GM23338 (cell line): ENCODE measurements at regions not wholly inside any gene's neighbourhood (a gene's known extent, or its start where the extent isn't known, plus 50 kb on each side); places are given as distances from the start of the nearest gene placed in this dataset.

ENCODE experiments used
- ATAC-seq: fragments of 200-7000 bp; cut with Tn5 transposase; 3 replicates; pipeline ENCODE4 v1.9.1; 2020
- DNase-seq: peaks from one replicate; pipeline ENCODE4 v3.0.0-alpha.2; 2015; ENCODE audit warnings: low spot score
- H2AFZ ChIP-seq: fragments of 200-600 bp; sonication (generic); 2 replicates; pipeline ENCODE4 v1.8.0; 2016; ENCODE audit warnings: antibody characterized with exemption, mild to moderate bottlenecking, moderate library complexity
- H3F3A ChIP-seq: fragments of 200-600 bp; sonication (generic); replicated peaks from 2 replicates; pipeline ENCODE4 v1.8.0; 2017; ENCODE audit warnings: antibody characterized with exemption, mixed run types, low read depth
- H3K27ac ChIP-seq: fragments of 200-600 bp; sonication (generic); 2 replicates; pipeline ENCODE4 v1.6.1; 2016; ENCODE audit warnings: low read depth
- H3K27me3 ChIP-seq: fragments of 200-600 bp; sonication (generic); 2 replicates; pipeline ENCODE4 v1.8.0; 2016; ENCODE audit warnings: mild to moderate bottlenecking, mixed run types, moderate library complexity; ENCODE audit not compliant: insufficient read depth
- H3K36me3 ChIP-seq: fragments of 200-600 bp; sonication (generic); 2 replicates; pipeline ENCODE4 v1.8.0; 2016; ENCODE audit warnings: mild to moderate bottlenecking; ENCODE audit not compliant: insufficient read depth
- H3K4me1 ChIP-seq: fragments of 200-600 bp; sonication (generic); 2 replicates; pipeline ENCODE4 v1.8.0; 2016; ENCODE audit warnings: mild to moderate bottlenecking, moderate library complexity; ENCODE audit not compliant: insufficient read depth
- H3K4me2 ChIP-seq: fragments of 200-600 bp; sonication (generic); 2 replicates; pipeline ENCODE4 v1.7.1; 2017; ENCODE audit warnings: mixed run types
- H3K4me3 ChIP-seq: fragments of 200-600 bp; sonication (generic); 2 replicates; pipeline ENCODE4 v1.6.1; 2016; ENCODE audit warnings: mixed run types
- H3K79me2 ChIP-seq: fragments of 200-600 bp; sonication (generic); replicated peaks from 2 replicates; pipeline ENCODE4 v1.8.0; 2017; ENCODE audit warnings: mild to moderate bottlenecking; ENCODE audit not compliant: insufficient read depth
- H3K9me2 ChIP-seq: fragments of 200-600 bp; sonication (generic); 2 replicates; pipeline ENCODE4 v1.8.0; 2017; ENCODE audit not compliant: insufficient read depth
- H4K20me1 ChIP-seq: fragments of 200-600 bp; sonication (generic); replicated peaks from 2 replicates; pipeline ENCODE4 v1.8.0; 2017; ENCODE audit warnings: mild to moderate bottlenecking; ENCODE audit not compliant: insufficient read depth
- H3K27ac Mint-ChIP-seq: 2 replicates; pipeline ENCODE4 v1.8.0; 2020; ENCODE audit warnings: inconsistent platforms, mild to moderate bottlenecking, moderate library complexity, mixed read lengths
- H3K27me3 Mint-ChIP-seq: 3 replicates; pipeline ENCODE4 v1.8.0; 2022; ENCODE audit warnings: low read depth, mild to moderate bottlenecking, moderate library complexity, mixed read lengths, inconsistent platforms; ENCODE audit not compliant: insufficient read depth, poor library complexity
- H3K36me3 Mint-ChIP-seq: 3 replicates; pipeline ENCODE4 v1.8.0; 2021; ENCODE audit warnings: low read depth, mild to moderate bottlenecking, inconsistent platforms, moderate library complexity, mixed read lengths
- H3K4me1 Mint-ChIP-seq: 3 replicates; pipeline ENCODE4 v1.8.0; 2020; ENCODE audit warnings: mild to moderate bottlenecking, inconsistent platforms, mixed read lengths
- H3K4me3 Mint-ChIP-seq: 3 replicates; pipeline ENCODE4 v1.8.0; 2021; ENCODE audit warnings: moderate library complexity, mild to moderate bottlenecking, inconsistent platforms, mixed read lengths
- H3K9me3 Mint-ChIP-seq: 3 replicates; pipeline ENCODE4 v1.8.0; 2020; ENCODE audit warnings: moderate library complexity, mild to moderate bottlenecking, inconsistent platforms, mixed read lengths
- CREB1 ChIP-seq: fragments of 250-450 bp; sonication (Bioruptor Pico); IDR thresholded peaks from 2 replicates; pipeline ENCODE4 v1.5.0; 2020; ENCODE audit warnings: low read depth, mild to moderate bottlenecking, moderate library complexity
- CTCF ChIP-seq, 2 experiments: fragments of 200-600 bp in 1 of 2; sonication (generic) in 1 of 2; conservative IDR thresholded peaks; 2 replicates each; pipeline versions ENCODE4 v1.5.1 to v1.6.1; 2016 to 2017; ENCODE audit warnings: antibody characterized with exemption in 2 of 2, low read depth in 2 of 2, mild to moderate bottlenecking in 2 of 2, moderate library complexity in 1 of 2
- EZH2 ChIP-seq: fragments of 200-600 bp; sonication (generic); IDR thresholded peaks from one replicate; pipeline ENCODE4 v1.8.0; 2017; ENCODE audit warnings: antibody characterized with exemption, mild to moderate bottlenecking, low read depth; ENCODE audit not compliant: unreplicated experiment
- EZH2phosphoT487 ChIP-seq: fragments of 200-600 bp; sonication (generic); IDR thresholded peaks from one replicate; pipeline ENCODE4 v1.8.1; 2018; ENCODE audit warnings: antibody characterized with exemption; ENCODE audit not compliant: unreplicated experiment
- JUNB ChIP-seq: IDR thresholded peaks from one replicate; pipeline ENCODE4 v1.6.1; 2016; ENCODE audit warnings: antibody characterized with exemption; ENCODE audit not compliant: unreplicated experiment
- NANOG ChIP-seq: IDR thresholded peaks from 2 replicates; pipeline ENCODE4 v1.6.1; 2016; ENCODE audit warnings: antibody characterized with exemption, borderline replicate concordance
- POLR2AphosphoS5 ChIP-seq: IDR thresholded peaks from 2 replicates; pipeline ENCODE4 v1.6.1; 2016; ENCODE audit warnings: antibody characterized with exemption, low read depth
- STAT1 ChIP-seq: IDR thresholded peaks from one replicate; pipeline ENCODE4 v1.6.1; 2016; ENCODE audit warnings: antibody characterized with exemption; ENCODE audit not compliant: unreplicated experiment
- ZNF114 ChIP-seq: fragments of 250-450 bp; sonication (Bioruptor Pico); IDR thresholded peaks from 2 replicates; pipeline ENCODE4 v1.5.0; 2020; ENCODE audit warnings: mild to moderate bottlenecking, moderate library complexity
- ZNF331 ChIP-seq: fragments of 250-450 bp; sonication (Bioruptor Pico); IDR thresholded peaks from 2 replicates; pipeline ENCODE4 v1.5.0; 2020; ENCODE audit warnings: low read depth, mild to moderate bottlenecking, moderate library complexity
- TF ChIP-seq, protein P1 (sequence below): IDR thresholded peaks from 2 replicates; pipeline ENCODE4 v1.6.1; 2016; ENCODE audit warnings: antibody characterized with exemption
- TF ChIP-seq, protein P2 (sequence below): fragments of 250-450 bp; sonication (Bioruptor Pico); IDR thresholded peaks from 2 replicates; pipeline ENCODE4 v1.5.0; 2020; ENCODE audit warnings: mild to moderate bottlenecking, moderate library complexity

- H2AFZ ChIP-seq = no peak overlapping the region
- no peaks in the 10 kb centered on the region for H3K79me2 ChIP-seq
- peaks cover 23% of the 10 kb centered on the region; the same call in 1 of the 2 replicates for H3K4me1 ChIP-seq
- H3K9me2 ChIP-seq = 0 out of 2 replicates have a peak, but pooled peaks cover 5% of the 10 kb centered on the region
- ATAC-seq (no peak), DNase-seq (no peak)
- no peak overlapping the region for H3K4me3 ChIP-seq
- Mint-ChIP-seq H3K9me3 (no peaks in the 10 kb centered on the region), H3K4me3 (no peak overlapping the region), H3K36me3 (no peaks in the 10 kb centered on the region), H3K4me1 (peaks cover 19% of the 10 kb centered on the region), H3K27me3 (peaks cover 6% of the 10 kb centered on the region), H3K27ac (no peak overlapping the region)
- no peak overlapping the region for H3K27ac ChIP-seq
- no peaks in the 10 kb centered on the region for H3K36me3 ChIP-seq
- no peak for TF ChIP-seq ZNF331
- TF ChIP-seq, protein P1, sequence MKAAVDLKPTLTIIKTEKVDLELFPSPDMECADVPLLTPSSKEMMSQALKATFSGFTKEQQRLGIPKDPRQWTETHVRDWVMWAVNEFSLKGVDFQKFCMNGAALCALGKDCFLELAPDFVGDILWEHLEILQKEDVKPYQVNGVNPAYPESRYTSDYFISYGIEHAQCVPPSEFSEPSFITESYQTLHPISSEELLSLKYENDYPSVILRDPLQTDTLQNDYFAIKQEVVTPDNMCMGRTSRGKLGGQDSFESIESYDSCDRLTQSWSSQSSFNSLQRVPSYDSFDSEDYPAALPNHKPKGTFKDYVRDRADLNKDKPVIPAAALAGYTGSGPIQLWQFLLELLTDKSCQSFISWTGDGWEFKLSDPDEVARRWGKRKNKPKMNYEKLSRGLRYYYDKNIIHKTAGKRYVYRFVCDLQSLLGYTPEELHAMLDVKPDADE = no peak
- TF ChIP-seq, protein P2, sequence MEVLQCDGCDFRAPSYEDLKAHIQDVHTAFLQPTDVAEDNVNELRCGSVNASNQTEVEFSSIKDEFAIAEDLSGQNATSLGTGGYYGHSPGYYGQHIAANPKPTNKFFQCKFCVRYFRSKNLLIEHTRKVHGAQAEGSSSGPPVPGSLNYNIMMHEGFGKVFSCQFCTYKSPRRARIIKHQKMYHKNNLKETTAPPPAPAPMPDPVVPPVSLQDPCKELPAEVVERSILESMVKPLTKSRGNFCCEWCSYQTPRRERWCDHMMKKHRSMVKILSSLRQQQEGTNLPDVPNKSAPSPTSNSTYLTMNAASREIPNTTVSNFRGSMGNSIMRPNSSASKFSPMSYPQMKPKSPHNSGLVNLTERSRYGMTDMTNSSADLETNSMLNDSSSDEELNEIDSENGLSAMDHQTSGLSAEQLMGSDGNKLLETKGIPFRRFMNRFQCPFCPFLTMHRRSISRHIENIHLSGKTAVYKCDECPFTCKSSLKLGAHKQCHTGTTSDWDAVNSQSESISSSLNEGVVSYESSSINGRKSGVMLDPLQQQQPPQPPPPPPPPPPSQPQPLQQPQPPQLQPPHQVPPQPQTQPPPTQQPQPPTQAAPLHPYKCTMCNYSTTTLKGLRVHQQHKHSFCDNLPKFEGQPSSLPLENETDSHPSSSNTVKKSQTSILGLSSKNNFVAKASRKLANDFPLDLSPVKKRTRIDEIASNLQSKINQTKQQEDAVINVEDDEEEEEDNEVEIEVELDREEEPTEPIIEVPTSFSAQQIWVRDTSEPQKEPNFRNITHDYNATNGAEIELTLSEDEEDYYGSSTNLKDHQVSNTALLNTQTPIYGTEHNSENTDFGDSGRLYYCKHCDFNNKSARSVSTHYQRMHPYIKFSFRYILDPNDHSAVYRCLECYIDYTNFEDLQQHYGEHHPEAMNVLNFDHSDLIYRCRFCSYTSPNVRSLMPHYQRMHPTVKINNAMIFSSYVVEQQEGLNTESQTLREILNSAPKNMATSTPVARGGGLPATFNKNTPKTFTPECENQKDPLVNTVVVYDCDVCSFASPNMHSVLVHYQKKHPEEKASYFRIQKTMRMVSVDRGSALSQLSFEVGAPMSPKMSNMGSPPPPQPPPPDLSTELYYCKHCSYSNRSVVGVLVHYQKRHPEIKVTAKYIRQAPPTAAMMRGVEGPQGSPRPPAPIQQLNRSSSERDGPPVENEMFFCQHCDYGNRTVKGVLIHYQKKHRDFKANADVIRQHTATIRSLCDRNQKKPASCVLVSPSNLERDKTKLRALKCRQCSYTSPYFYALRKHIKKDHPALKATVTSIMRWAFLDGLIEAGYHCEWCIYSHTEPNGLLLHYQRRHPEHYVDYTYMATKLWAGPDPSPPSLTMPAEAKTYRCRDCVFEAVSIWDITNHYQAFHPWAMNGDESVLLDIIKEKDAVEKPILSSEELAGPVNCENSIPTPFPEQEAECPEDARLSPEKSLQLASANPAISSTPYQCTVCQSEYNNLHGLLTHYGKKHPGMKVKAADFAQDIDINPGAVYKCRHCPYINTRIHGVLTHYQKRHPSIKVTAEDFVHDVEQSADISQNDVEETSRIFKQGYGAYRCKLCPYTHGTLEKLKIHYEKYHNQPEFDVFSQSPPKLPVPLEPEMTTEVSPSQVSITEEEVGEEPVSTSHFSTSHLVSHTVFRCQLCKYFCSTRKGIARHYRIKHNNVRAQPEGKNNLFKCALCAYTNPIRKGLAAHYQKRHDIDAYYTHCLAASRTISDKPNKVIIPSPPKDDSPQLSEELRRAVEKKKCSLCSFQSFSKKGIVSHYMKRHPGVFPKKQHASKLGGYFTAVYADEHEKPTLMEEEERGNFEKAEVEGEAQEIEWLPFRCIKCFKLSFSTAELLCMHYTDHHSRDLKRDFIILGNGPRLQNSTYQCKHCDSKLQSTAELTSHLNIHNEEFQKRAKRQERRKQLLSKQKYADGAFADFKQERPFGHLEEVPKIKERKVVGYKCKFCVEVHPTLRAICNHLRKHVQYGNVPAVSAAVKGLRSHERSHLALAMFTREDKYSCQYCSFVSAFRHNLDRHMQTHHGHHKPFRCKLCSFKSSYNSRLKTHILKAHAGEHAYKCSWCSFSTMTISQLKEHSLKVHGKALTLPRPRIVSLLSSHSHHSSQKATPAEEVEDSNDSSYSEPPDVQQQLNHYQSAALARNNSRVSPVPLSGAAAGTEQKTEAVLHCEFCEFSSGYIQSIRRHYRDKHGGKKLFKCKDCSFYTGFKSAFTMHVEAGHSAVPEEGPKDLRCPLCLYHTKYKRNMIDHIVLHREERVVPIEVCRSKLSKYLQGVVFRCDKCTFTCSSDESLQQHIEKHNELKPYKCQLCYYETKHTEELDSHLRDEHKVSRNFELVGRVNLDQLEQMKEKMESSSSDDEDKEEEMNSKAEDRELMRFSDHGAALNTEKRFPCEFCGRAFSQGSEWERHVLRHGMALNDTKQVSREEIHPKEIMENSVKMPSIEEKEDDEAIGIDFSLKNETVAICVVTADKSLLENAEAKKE (CRISPR knock-in tag) = no peak
- no peak for TF ChIP-seq ZNF114
- TF ChIP-seq EZH2 = no peak
- no peak for TF ChIP-seq EZH2phosphoT487
- no peak for TF ChIP-seq POLR2AphosphoS5
- no peak for TF ChIP-seq STAT1
- no peak for TF ChIP-seq CTCF (conservative IDR thresholded peaks at IDR 0.05; ENCODE audit: low read depth in 2 of 2)
- no peak for TF ChIP-seq NANOG
- no peak for TF ChIP-seq JUNB
- no peak for TF ChIP-seq CREB1 (CRISPR knock-in tag)
- H3K27me3 ChIP-seq = no peaks in the 10 kb centered on the region
- no peaks in the 10 kb centered on the region for H3F3A ChIP-seq
- no peaks in the 10 kb centered on the region for H4K20me1 ChIP-seq
- H3K4me2 ChIP-seq = no peak overlapping the region
Measured at GRCh38 chr6:139605350-139605749, 230.9 kb upstream of the CITED2 start.
